Muscle of leg (tissue), 3 donors: ENCODE measurements at regions not wholly inside any gene's neighbourhood (a gene's known extent, or its start where the extent isn't known, plus 50 kb on each side); places are given as distances from the start of the nearest gene placed in this dataset.
A peak's percentile ranks its signal among the peaks of the same experiment; 100 is the strongest.
"Not testable (repeated sequence)": the region's sequence is repeated elsewhere in the genome, so short reads cannot be mapped to it uniquely, and the experiment has no call there.

ENCODE experiments used
- DNase-seq: peaks from one replicate; pipeline ENCODE4 v3.0.0; 2013
- H3K27ac ChIP-seq: one replicate; pipeline ENCODE4 v1.5.1; 2013; ENCODE audit warnings: mild to moderate bottlenecking, low read length, control low read depth
- H3K27me3 ChIP-seq: one replicate; pipeline ENCODE4 v1.6.1; 2013; ENCODE audit warnings: low read length; ENCODE audit not compliant: control insufficient read depth, insufficient read depth
- H3K36me3 ChIP-seq: one replicate; pipeline ENCODE4 v1.6.1; 2013; ENCODE audit warnings: low read length; ENCODE audit not compliant: control insufficient read depth, insufficient read depth
- H3K4me1 ChIP-seq: one replicate; pipeline ENCODE4 v1.6.1; 2013; ENCODE audit warnings: low read length; ENCODE audit not compliant: control insufficient read depth, insufficient read depth
- H3K4me3 ChIP-seq: one replicate; pipeline ENCODE4 v1.5.1; 2013; ENCODE audit warnings: low read length, control low read depth
- H3K9me3 ChIP-seq: replicated peaks from 2 replicates; pipeline ENCODE4 v1.6.1; 2013; ENCODE audit warnings: low read depth, low read length; ENCODE audit not compliant: control insufficient read depth
- WGBS: methylation state at CpG from one replicate; pipeline ENCODE4 v1.1.5; 2013; ENCODE audit warnings: missing lambda C conversion rate; ENCODE audit not compliant: insufficient coverage; 5-methylcytosine and 5-hydroxymethylcytosine counted together

DNA sequence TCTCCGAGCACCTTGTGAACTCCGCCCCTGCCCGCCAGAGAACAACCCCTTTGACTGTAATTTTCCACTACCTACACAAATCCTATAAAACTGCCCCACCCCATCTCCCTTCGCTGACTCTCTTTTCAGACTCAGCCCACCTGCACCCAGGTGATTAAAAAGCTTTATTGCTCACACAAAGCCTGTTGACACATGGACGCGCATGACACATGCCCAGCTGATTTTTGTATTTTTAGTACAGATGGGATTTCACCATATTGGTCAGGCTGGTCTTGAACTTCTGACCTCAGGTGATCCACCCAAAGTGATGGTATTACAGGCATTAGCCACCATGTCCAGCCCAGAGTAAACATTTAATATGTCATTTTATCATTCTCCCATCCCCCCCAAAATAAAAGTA is 97.0 kb upstream of the CCNG1 start:
- 86% methylated on average over 4 of the region's 6 CpGs for WGBS
- H3K27ac ChIP-seq: not testable (repeated sequence)

DNA sequence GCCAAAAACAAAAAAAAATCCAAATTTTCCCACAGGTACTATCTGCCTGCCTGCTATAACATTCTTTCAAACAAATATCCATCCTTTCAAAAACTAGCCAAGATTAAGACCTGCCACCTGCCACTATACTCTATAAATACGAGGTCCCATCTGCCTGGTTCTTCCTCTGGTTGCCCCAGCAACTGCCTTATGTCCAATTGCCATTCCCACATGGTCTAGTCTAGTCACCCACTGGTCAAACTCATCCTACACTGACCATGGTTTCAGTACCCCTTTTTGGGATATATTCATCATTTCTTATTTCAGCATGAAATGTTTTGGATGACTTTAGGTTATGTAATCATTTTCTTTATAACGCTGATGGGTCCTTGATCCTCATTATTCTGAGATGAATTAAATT is 95.1 kb upstream of the CCNG1 start:
- Histone ChIP-seq H3K4me3 (no peak overlapping the region), H3K36me3 (no peaks in the 10 kb centered on the region), H3K27ac (no peak overlapping the region), H3K27me3 (no peaks in the 10 kb centered on the region), H3K4me1 (peaks cover 2% of the 10 kb centered on the region), H3K9me3 (no peaks in the 10 kb centered on the region)
- 57% methylated on average over 1 of the region's 2 CpGs for WGBS
- DNase-seq: no peak

More for the DNA sequence above, 97.0 kb upstream of the CCNG1 start:
- not testable (repeated sequence) for H3K4me1 ChIP-seq, DNase-seq, H3K4me3 ChIP-seq, H3K9me3 ChIP-seq, H3K27me3 ChIP-seq, H3K36me3 ChIP-seq

DNA sequence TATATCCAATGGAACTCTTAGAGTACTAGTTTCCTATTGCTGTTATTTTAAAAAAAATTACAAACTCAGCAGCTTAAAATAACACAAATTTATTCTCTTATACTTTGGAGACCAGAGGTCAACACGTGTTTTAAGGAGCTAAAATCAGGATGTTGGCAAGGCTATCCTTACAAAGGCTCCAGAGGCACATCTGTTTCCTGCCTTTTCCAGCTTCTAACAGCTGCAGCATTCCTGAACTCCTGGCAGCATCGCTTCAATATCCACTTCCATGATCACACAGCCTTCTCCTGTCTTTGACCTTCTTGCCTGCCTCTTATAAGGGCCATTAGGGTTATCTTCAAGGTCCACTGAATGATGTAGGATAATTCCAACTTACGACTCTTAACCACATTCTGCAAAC is 92.2 kb upstream of the CCNG1 start:
- no peak overlapping the region for H3K27ac ChIP-seq
- H3K27me3 ChIP-seq: no peaks in the 10 kb centered on the region
- H3K4me1 ChIP-seq: peaks cover 2% of the 10 kb centered on the region
- no peak overlapping the region for H3K4me3 ChIP-seq
- H3K36me3 ChIP-seq: no peaks in the 10 kb centered on the region
- WGBS: 0% methylated on average over 1 of the region's 3 CpGs
- DNase-seq: peak; percentile 85
- H3K9me3 ChIP-seq: no peaks in the 10 kb centered on the region

DNA sequence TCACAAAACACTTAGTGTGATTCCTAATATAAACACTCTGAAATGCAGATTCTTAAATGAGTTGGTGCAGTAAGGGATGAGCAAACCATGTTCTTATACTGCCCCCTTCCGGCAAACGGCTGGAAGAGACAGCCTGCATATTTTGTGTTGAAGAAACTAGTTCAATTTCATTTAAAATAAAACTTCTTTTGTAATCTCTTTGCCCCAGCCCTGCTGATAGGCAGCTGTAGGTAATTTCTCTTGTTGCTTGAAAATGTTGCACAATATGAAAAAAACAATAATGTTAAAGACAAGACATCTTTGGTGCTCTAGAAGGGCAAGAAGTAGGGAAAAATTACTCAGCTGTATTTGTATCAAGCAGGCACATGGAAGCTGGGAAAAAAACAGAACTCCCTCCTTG is 89.7 kb upstream of the CCNG1 start:
- peaks cover 2% of the 10 kb centered on the region for H3K4me1 ChIP-seq
- H3K9me3 ChIP-seq: no peaks in the 10 kb centered on the region
- peak; percentile 76 for DNase-seq
- H3K27ac ChIP-seq: no peak overlapping the region
- H3K36me3 ChIP-seq: no peaks in the 10 kb centered on the region
- H3K27me3 ChIP-seq: no peaks in the 10 kb centered on the region
- WGBS: no CpG with 5 or more reads among the region's 2 CpGs
- H3K4me3 ChIP-seq: no peak overlapping the region

DNA sequence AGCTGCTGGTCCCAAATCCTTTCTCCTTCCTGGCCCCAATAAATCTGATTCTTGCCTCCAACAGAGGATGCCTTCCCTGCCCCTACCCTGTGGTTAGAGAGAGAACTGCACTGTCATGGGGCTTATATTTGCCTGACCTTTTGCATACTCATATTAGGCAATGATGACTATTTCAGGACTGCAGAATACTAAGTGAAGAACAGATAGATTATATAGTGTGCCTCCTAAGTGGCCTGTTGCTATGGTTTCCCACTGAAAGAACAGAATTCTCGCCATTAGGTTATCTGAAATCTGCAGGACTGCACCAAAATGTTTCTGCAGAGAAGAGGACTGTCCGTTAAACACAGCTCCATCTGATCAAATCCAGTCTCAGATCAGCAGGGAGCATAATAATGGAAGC is 87.3 kb upstream of the CCNG1 start:
- Histone ChIP-seq H3K27me3 (no peaks in the 10 kb centered on the region), H3K27ac (no peak overlapping the region), H3K36me3 (no peaks in the 10 kb centered on the region), H3K4me3 (no peak overlapping the region), H3K4me1 (no peaks in the 10 kb centered on the region), H3K9me3 (no peaks in the 10 kb centered on the region)
- no peak for DNase-seq
- WGBS: no CpG with 5 or more reads among the region's 2 CpGs

DNA sequence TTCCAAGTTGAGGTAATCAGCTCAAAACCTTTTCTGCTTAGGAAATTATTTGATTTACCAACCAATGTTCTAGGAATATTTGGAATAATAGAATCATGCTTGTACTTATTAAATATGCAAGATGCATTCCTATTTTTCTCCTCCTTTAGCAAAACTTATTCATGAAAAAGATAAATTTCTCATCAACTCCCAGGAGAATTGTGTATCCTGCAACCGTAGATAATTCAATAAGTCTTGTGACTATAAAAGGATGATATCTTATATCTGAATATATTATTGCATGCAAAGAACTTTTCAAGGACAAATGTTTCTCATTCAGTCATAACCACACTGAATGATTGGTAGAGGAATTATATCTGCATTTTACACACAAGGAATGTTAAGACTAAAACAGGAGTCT is 84.9 kb upstream of the CCNG1 start:
- H3K36me3 ChIP-seq: no peaks in the 10 kb centered on the region
- WGBS: no CpG with 5 or more reads among the region's 1 CpG
- no peaks in the 10 kb centered on the region for H3K9me3 ChIP-seq
- H3K27ac ChIP-seq: no peak overlapping the region
- no peaks in the 10 kb centered on the region for H3K4me1 ChIP-seq
- no peak for DNase-seq
- H3K4me3 ChIP-seq: no peak overlapping the region
- H3K27me3 ChIP-seq: no peaks in the 10 kb centered on the region

DNA sequence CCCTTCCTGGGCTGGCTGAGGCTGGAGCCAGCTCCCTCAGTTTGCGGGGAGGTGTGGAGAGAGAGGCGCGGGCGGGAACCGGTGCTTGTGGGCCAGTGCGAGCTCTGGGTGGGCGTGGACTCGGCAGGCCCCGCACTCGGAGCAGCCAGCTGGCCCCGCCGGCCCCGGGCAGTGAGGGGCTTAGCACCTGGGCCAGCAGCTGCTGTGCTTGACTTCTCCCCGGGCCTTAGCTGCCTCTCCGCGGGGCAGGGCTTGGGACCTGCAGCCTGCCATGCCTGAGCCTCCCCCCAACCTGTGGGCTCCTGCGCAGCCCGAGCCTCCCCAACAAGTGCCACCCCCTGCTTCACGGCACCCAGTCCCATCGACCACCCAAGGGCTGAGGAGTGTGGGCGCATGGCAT is 81.6 kb upstream of the CCNG1 start:
- not testable (repeated sequence) for H3K27me3 ChIP-seq, H3K4me1 ChIP-seq, H3K4me3 ChIP-seq, DNase-seq, H3K36me3 ChIP-seq, H3K27ac ChIP-seq, H3K9me3 ChIP-seq
- WGBS: 90% methylated on average over 13 of the region's 21 CpGs

DNA sequence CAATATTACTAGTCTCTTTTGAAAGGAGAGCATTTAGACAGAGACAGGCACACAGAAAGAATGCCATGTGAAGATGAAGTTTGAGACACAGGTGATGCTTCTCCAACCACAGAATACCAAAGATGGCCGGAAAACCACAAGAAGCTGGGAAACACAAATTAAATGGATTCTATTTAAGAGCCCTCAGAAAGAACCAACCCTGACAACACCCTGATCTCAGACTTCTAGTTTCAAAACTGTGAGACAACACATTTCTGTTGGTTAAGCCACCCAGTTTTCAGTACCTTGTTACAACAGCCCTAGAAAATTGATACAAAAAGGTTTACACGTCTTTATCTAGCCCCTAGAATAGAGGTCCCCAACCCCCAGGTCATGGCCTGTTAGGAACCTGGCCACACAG is 79.8 kb upstream of the CCNG1 start:
- no peaks in the 10 kb centered on the region for H3K36me3 ChIP-seq
- no peak overlapping the region for H3K4me3 ChIP-seq
- no peak for DNase-seq
- no peaks in the 10 kb centered on the region for H3K4me1 ChIP-seq
- H3K27ac ChIP-seq: no peak overlapping the region
- 100% methylated on average over 1 of the region's 2 CpGs for WGBS
- H3K27me3 ChIP-seq: no peaks in the 10 kb centered on the region
- no peaks in the 10 kb centered on the region for H3K9me3 ChIP-seq

DNA sequence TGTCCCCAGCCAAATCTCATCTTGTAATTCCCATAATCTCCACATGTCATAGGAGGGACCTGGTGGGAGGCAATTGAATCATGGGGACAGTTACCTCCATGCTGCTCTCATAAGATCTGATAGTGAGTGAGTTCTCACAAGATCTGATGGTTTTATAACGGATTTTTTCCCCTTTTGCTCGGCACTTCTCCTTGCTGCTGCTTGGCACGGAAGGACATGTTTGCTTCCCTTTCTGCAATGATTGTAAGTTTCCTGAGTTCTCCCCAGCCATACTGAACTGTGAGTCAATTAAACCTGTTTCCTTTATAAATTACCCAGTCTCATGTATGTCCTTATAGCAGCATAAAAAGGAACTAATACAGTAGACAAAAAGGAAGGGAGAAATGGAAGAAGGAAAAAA is 76.7 kb upstream of the CCNG1 start:
- H3K4me3 ChIP-seq: no peak overlapping the region
- DNase-seq: no peak
- no peaks in the 10 kb centered on the region for H3K27me3 ChIP-seq
- no peak overlapping the region for H3K27ac ChIP-seq
- H3K4me1 ChIP-seq: no peaks in the 10 kb centered on the region
- H3K36me3 ChIP-seq: no peaks in the 10 kb centered on the region
- no peaks in the 10 kb centered on the region for H3K9me3 ChIP-seq
- WGBS: no CpG with 5 or more reads among the region's 3 CpGs

DNA sequence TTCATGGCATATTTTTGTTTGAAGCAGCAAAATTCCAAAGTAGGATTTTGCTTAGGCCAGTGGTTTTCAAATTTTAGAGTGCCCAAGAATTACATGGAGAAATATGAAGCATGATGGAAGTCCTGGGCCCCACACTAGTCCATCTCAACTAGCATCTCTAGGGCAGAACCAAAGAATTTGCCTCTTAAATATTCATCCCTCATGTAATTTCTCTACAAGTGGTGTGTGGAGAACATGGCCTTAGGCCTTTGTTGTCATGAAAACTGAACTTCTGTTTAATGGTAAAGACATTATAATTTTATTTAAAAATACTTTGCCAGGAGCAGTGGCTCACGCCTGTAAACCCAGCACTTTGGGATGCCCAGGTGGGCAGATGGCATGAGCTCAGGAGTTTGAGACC is 75.9 kb upstream of the CCNG1 start:
- H3K4me1 ChIP-seq: no peaks in the 10 kb centered on the region
- H3K9me3 ChIP-seq: no peaks in the 10 kb centered on the region
- no peak overlapping the region for H3K27ac ChIP-seq
- WGBS: no CpG with 5 or more reads among the region's 1 CpG
- DNase-seq: no peak
- H3K36me3 ChIP-seq: no peaks in the 10 kb centered on the region
- no peaks in the 10 kb centered on the region for H3K27me3 ChIP-seq
- no peak overlapping the region for H3K4me3 ChIP-seq

DNA sequence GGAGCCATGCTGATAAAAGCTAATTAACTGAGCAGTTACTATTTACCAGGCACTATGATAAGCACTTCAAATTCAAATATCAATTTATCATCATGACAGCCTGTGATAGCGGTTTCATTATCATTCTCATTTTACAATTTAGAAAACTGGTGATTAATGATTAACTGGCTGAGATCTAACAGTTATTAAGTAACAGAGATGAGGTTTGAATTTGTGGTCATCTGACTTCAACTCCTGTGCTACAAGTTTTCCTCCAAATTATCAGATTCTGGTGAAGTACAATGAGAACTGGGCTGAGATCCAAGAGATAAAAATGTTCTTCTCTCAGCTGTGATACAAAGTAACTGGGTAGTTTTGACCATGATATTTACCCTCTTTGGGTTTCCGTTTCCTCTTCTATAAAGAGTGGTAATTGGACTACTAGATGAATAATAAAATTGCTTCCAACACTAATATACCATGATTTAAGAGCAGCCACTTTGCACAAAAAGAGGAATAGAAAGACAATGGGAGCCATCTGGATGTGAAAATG is 74.5 kb upstream of the CCNG1 start:
- Histone ChIP-seq H3K36me3 (no peaks in the 10 kb centered on the region), H3K9me3 (no peaks in the 10 kb centered on the region), H3K27ac (no peak overlapping the region), H3K27me3 (no peaks in the 10 kb centered on the region), H3K4me3 (no peak overlapping the region), H3K4me1 (no peaks in the 10 kb centered on the region)
- DNase-seq: no peak
- no CpG with 5 or more reads among the region's 2 CpGs for WGBS
